ENCODE measurements at regions not wholly inside any gene's neighbourhood (a gene's known extent, or its start where the extent isn't known, plus 50 kb on each side); places are given as distances from the start of the nearest gene placed in this dataset.
"Not testable (repeated sequence)": the region's sequence is repeated elsewhere in the genome, so short reads cannot be mapped to it uniquely, and the experiment has no call there.

GRCh38 chr14:99007795-99008194 lies 264.2 kb downstream of the BCL11B start:
- no peak for DNase-seq

DNA sequence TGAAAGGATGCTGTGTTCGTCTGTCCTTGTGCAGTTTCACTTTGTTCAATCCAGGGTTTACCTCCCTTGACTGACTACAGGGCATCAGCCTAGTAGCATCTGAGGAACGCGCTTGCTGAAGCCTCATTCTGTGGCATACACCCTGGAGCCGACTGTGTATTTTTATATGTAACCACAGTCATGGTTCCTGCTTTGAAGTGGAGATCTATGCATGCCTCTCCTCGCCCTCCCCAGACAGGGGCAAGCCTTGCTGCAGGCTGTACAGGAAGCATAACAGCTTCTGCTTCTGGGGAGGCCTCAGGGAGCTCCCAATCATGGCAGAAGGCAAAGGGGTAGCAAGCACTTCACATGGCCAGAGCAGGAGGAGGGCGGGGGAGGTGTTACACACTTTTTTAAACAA lies 262.1 kb downstream of the BCL11B start:
- DNase-seq, result no peak

GRCh38 chr14:99011385-99011784 lies 260.6 kb downstream of the BCL11B start:
- no peak for DNase-seq

GRCh38 chr14:99012703-99013102 lies 259.3 kb downstream of the BCL11B start:
- DNase-seq, result no peak

- no peak for DNase-seq
Observed at GRCh38 chr14:99015833-99016232, 256.2 kb downstream of the BCL11B start.

GRCh38 chr14:99023371-99023770 lies 248.6 kb downstream of the BCL11B start:
- DNase-seq, result no peak

DNA sequence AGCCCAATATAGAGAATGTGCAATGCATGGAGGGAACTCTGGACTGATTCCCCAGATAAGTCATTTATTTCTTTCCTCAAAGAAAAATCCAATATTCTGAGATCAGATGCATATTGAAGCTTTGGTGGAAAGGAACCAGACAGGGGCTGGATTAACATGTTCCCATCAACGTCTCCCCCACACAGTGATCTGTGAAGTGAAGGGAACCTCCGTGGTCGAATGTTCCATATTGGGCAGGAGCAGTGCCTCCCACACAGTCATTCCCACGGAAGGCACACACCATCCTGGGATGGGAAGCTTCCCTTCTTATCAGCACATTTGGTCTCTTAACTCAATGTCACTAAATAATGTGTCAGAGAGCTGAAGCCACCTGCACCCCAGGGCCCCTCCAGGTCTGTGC lies 247.1 kb downstream of the BCL11B start:
- no peak for DNase-seq

DNA sequence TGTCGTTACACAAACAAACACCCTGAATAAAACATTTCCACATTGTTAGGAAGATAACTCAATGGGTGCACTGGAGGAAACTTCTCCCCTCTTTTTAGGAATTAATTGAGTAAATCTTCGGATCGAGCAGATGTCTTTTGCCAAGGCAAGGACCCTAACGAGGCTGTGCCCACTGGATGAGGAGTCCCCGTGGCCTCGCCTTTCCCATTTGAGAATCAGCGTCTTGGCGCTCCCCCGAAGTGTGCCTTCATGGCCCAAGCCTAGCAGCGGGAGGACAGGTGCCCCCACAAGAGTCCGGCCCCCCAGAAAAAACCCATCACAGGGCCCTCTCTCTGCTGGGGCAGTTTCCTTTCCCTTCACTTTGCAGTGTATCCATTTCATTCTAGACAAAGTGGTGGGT lies 246.6 kb downstream of the BCL11B start:
- DNase-seq, result no peak

DNA sequence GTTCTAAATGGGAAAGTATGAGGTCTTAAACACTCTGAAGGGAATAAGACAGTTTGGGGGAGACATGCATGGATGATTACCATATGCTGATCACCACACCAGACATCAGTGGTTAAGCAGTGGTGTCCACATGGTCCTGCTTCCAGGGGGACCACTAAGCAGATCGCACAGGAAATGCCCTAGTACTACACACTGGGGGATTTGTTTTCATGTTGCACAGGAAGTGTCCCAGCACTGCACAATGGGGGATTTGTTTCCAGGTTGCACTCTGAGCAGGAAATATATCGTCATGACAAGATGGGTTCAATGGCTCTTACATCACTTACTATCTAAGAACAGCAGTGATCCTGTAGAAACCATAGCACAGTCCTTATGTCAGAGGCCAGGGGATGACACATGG lies 245.5 kb downstream of the BCL11B start:
- peak; percentile 89 for DNase-seq

- DNase-seq, result no peak
Observed at GRCh38 chr14:99028041-99028440, 244.0 kb downstream of the BCL11B start.

- DNase-seq, result no peak
Observed at GRCh38 chr14:99028521-99028920, 243.5 kb downstream of the BCL11B start.

GRCh38 chr14:99029145-99029915 lies 242.7 kb downstream of the BCL11B start:
- DNase-seq, result peak; percentile 30

DNA sequence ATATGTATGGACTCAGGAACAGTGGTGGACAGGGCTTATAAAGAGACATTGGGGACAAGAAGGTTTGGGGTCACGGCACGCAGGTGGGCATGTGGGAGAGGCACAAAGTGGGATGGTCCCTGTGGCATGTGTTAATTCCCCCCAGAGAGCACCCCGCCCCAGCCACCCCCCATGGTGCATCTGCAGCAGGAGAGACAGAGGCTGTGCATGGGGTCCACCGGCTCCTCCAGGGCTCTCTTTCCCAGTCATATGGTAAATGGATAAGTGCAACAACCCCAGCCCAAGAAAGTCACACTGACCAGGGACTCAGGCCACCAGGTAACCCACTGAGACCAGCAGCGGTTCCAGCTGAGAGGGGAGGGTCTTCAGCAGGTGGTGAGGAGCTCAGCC lies 242.1 kb downstream of the BCL11B start:
- no peak for DNase-seq

GRCh38 chr14:99030454-99030853 lies 241.5 kb downstream of the BCL11B start:
- no peak for DNase-seq

DNA sequence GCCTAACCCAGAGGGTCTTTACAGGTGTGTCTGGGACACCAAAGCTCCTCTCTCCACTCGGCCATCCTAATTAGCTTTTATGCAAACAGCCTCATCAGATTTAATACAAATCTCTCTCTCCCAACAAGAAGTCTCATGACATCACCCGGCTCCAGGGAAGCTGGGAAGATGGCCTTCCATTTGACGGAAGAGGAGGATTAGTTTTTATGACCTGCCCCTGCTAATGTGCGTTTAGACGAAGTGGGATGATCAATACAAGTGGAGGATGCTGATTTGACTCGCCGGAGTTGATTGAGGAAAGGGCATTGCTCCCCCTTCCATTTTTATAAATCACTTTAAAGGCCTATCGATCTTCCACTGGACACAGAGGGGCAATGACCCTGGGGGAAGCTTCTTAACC lies 239.2 kb downstream of the BCL11B start:
- DNase-seq, result no peak

GRCh38 chr14:99033951-99034350 lies 238.0 kb downstream of the BCL11B start:
- DNase-seq, result no peak

- no peak for DNase-seq
Observed at GRCh38 chr14:99034711-99035171, 237.3 kb downstream of the BCL11B start.

- DNase-seq, result no peak
Observed at GRCh38 chr14:99035268-99035667, 236.7 kb downstream of the BCL11B start.

DNA sequence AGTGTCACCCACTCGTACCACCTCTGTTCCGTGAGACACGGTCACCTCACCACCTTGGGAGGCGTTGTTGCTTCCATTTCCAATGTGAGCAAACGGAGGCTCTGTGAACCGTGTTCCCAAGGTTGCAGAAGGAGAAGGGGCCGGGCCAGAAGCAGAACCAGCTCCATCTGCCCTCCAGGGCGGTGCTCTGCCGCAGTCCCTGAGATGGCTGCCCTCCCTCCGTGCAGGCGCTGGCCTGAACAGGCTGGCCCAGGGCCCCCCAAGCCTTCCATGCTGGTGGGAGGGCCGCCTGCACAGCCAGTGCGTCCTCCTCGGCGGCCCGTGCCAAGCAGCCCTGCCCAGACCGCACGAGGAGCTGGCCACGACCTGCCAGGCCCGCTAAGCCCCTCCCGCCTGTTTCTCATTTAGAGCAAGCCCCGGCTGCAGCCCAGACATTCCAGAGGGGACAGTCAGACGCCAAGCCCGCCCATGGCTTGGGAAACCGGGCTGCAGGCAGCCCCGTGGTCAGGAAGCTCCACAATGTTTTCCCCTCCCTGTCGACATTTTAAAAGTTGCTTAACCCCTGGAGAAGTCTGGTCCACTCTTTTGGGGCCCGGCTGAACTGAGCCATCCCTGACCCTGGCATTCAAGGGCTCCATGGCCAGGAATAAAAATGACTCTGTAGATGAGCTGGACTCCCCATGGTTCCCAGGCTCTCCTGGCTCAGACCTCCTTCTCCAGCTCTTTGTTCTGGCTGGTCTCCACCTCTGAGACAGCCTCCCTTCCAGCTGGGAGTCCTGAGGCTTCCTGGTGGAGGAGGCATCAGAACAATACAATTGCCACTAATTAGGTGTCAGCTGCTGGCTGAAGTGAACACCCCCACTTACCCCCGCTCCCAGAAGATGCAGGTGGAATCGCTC lies 236.0 kb downstream of the BCL11B start:
- DNase-seq, result no peak

DNA sequence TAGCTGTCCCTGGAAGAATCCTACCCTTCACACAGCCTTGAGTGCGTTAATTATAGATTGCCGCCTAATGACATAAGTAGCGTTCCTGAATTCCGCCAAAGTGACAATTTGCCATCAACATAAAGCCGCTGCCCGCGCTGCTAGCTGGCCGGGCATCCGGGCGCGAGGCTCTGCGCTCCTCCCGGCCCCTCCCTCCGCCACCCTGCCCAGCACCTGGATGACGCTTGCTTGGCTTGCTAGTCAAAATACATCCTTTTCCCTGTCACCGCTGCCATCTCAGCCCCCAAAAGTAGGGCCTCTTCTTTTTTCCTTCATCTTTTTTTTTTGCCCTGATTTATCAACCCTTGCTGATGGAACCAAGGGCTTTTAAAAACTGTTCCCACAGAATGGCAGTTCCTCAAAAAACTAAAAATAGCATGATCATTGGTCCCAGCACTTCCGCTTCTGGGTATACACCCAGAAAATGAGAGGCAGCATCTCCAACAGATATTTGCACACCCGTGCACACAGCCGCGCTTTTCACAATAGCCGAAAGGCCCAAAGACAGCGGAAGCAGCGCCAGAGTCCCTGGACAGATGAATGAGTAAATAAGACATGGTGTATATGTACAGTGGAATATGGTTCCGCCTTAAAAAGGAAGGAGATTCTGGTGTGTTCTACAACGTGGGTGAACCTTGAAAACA lies 235.2 kb downstream of the BCL11B start:
- no peak for DNase-seq

GRCh38 chr14:99037326-99037725 lies 234.7 kb downstream of the BCL11B start:
- DNase-seq, result not testable (repeated sequence)

DNA sequence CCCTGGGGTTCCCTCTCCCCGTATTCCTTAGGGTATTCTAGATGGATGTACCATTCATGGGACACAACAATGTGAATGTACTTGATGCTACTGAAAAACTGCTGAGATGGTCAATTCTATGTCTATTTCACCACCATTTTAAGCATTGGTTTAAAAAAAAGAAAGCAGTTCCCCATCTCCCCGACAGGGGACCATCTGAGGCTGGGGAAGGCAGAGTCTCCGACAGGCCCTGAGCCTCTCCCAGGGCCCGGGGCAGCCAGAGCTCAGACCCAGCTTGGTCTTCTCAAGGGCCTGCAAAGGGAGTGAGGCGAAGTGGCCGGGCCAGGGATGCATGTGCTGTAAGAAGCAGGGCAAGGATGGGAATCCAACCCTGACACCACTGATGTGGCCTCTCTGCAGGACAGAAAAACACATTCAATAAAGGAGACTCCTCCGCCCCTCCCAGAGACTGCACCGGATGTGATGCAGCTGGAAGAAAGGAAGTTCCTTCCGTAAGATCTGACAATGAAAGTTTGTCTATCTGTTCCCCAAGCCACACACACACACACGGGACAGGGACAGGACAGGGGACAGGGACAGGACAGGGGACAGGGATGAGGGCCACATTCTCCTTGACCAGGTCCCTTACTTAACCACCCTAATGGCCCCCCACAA lies 234.1 kb downstream of the BCL11B start:
- DNase-seq, result no peak

DNA sequence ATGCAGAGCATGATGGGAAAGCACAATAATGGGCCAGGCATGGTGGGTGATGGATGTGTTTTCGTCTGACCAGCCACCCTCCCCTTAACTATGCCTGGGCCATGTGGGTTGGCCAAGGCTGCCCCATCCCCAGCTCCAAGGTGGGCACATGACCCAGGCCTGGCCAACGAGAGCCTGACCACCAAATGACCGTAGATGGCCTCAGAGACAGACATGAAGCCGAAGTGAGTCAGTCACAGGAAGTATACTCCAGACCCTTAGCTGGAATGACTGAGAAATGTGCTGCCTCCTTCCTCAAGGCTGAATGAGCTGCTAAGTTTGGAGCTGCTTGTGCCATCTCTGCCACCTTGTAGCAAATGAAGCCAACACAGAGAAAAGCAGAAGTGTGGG lies 233.6 kb downstream of the BCL11B start:
- DNase-seq, result no peak
